Lung (tissue), 11 donors: ENCODE measurements at regions not wholly inside any gene's neighbourhood (a gene's known extent, or its start where the extent isn't known, plus 50 kb on each side); places are given as distances from the start of the nearest gene placed in this dataset.

Experiments used
- ATAC-seq: fragments of 200-7000 bp; cut with Tn5 transposase; one replicate; pipeline ENCODE4 v1.9.1; 2020; ENCODE audit warnings: moderate number of reproducible peaks; ENCODE audit not compliant: insufficient read depth, low FRiP score
- DNase-seq, 3 donors: peaks; one replicate each; pipeline ENCODE4 v3.0.0-alpha.2; 2013 to 2017
- H3K27ac ChIP-seq, 2 donors: one replicate each; pipeline ENCODE4 v1.5.1; 2013; ENCODE audit warnings: mild to moderate bottlenecking in 2 of 2, moderate library complexity in 2 of 2, control low read depth in 1 of 2, inconsistent platforms in 1 of 2, low read depth in 1 of 2, low read length in 1 of 2
- H3K27me3 ChIP-seq, 3 donors: one replicate each; pipeline ENCODE4 v1.5.1; 2013; ENCODE audit warnings: low read length in 2 of 3; ENCODE audit not compliant: control insufficient read depth in 3 of 3, insufficient read depth in 3 of 3
- H3K36me3 ChIP-seq, 4 donors: one replicate each; pipeline ENCODE4 v1.5.1; 2013; ENCODE audit warnings: low read length in 4 of 4, mild to moderate bottlenecking in 1 of 4, moderate library complexity in 1 of 4; ENCODE audit not compliant: control insufficient read depth in 4 of 4, insufficient read depth in 4 of 4
- H3K4me1 ChIP-seq, 5 donors: one replicate each; pipeline ENCODE4 v1.5.1; 2013; ENCODE audit warnings: low read length in 5 of 5, mild to moderate bottlenecking in 2 of 5, moderate library complexity in 1 of 5; ENCODE audit not compliant: control insufficient read depth in 5 of 5, insufficient read depth in 5 of 5
- H3K4me3 ChIP-seq: one replicate; pipeline ENCODE4 v1.5.1; 2013; ENCODE audit warnings: mild to moderate bottlenecking, control low read depth, moderate library complexity
- H3K9ac ChIP-seq, 2 donors: one replicate each; pipeline ENCODE4 v1.5.1; 2013; ENCODE audit warnings: low read length in 2 of 2, control low read depth in 1 of 2; ENCODE audit not compliant: insufficient read depth in 1 of 2
- H3K9me3 ChIP-seq, 4 donors: one replicate each; pipeline ENCODE4 v1.5.1; 2013; ENCODE audit warnings: low read length in 3 of 4, mild to moderate bottlenecking in 1 of 4, moderate library complexity in 1 of 4; ENCODE audit not compliant: control insufficient read depth in 4 of 4, insufficient read depth in 3 of 4
- CTCF ChIP-seq: IDR thresholded peaks from 2 replicates; pipeline ENCODE4 v1.5.1; 2012; ENCODE audit warnings: mild to moderate bottlenecking; ENCODE audit errors: control extremely low read depth, extremely low read depth
- WGBS, 2 donors: extraction: QIAGEN DNeasy Blood & Tissue Kit; methylation state at CpG; one replicate each; pipeline ENCODE4 v1.1.7; 2013; 5-methylcytosine and 5-hydroxymethylcytosine counted together
- donor health status: control.
- donor health status: control.
- donor health status: Bipolar disorder and iron deficiency.
- donor health status: healthy.
- donor health status: DM: yes; HTN: yes; CAD: no.

DNA sequence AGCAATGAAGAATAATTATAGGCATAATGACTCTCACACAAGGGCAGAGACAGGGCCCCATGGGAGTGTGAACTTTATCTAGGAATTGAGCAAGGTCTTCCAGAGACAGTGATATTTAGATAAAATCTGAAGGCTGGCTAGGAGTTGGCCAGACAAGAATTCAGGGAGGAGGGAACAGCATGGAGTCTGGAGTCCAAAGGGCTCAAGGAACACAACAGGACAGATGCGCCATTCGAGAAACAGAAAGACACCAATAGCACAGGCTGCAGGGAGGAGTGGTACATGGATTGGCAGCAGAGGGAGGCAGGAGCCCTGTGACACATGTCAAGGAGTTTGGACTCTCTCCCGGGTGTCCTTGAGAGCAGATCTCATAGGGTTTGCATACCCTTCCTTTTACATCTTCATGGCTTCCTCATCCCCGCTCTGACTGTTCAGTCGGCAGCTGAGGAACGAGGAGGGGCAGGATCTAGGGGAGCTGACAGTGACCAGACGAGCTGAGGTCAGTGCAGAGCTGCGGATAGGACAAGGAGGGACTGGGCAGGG lies 64.0 kb upstream of the XPA start:
- WGBS, 2 donors, result 61 to 76% methylated on average over 8 of the region's 8 CpGs

GRCh38 chr9:97761879-97762278 lies 64.7 kb upstream of the XPA start:
- no peak overlapping the region for H3K27ac ChIP-seq

More for the DNA sequence above, 64.0 kb upstream of the XPA start:
- DNase-seq, result no peak
- no peaks in the 10 kb centered on the region for H3K36me3 ChIP-seq
- TF ChIP-seq CTCF, result no peak
- H3K27ac ChIP-seq, result no peak overlapping the region
- no peak overlapping the region for H3K4me3 ChIP-seq
- peaks cover 0 to 6% (median 0%) of the 10 kb centered on the region in 3 donors for H3K27me3 ChIP-seq
- no peak overlapping the region for H3K9ac ChIP-seq
- no peaks in the 10 kb centered on the region for H3K4me1 ChIP-seq
- H3K9me3 ChIP-seq, result peaks cover 0 to 7% (median 0%) of the 10 kb centered on the region in 4 donors
- no peak for ATAC-seq

GRCh38 chr9:97763874-97764273 lies 66.7 kb upstream of the XPA start:
- H3K9me3 ChIP-seq, result no peaks in the 10 kb centered on the region
- H3K36me3 ChIP-seq, result no peaks in the 10 kb centered on the region
- ATAC-seq (no peak), DNase-seq (no peak)
- H3K9ac ChIP-seq, result no peak overlapping the region
- H3K27ac ChIP-seq, result no peak overlapping the region
- no peak for TF ChIP-seq CTCF
- peaks cover 0 to 9% (median 0%) of the 10 kb centered on the region in 3 donors for H3K27me3 ChIP-seq
- H3K4me1 ChIP-seq, result no peaks in the 10 kb centered on the region
- H3K4me3 ChIP-seq, result no peak overlapping the region
- WGBS, 2 donors, result 75 to 77% methylated on average over 4 of the region's 4 CpGs

More at GRCh38 chr9:97761879-97762278, 64.7 kb upstream of the XPA start:
- H3K36me3 ChIP-seq, result no peaks in the 10 kb centered on the region
- peaks cover 0 to 5% (median 0%) of the 10 kb centered on the region in 4 donors for H3K9me3 ChIP-seq
- DNase-seq, result no peak
- no peak overlapping the region for H3K4me3 ChIP-seq
- no peak overlapping the region for H3K9ac ChIP-seq
- H3K27me3 ChIP-seq, result peaks cover 0 to 6% (median 0%) of the 10 kb centered on the region in 3 donors
- no peaks in the 10 kb centered on the region for H3K4me1 ChIP-seq
- no peak for TF ChIP-seq CTCF
- 78 to 90% methylated on average over 8 of the region's 8 CpGs for WGBS, 2 donors
- ATAC-seq, result no peak

GRCh38 chr9:97766092-97766491 lies 69.0 kb upstream of the XPA start:
- DNase-seq (no peak), ATAC-seq (no peak)
- no peaks in the 10 kb centered on the region for H3K36me3 ChIP-seq
- no peaks in the 10 kb centered on the region for H3K4me1 ChIP-seq
- no peak overlapping the region for H3K27ac ChIP-seq
- no peak overlapping the region for H3K4me3 ChIP-seq
- no peaks in the 10 kb centered on the region for H3K9me3 ChIP-seq
- 89 to 97% methylated on average over 2 of the region's 2 CpGs for WGBS, 2 donors
- H3K27me3 ChIP-seq, result peaks cover 0 to 17% (median 0%) of the 10 kb centered on the region in 3 donors
- H3K9ac ChIP-seq, result no peak overlapping the region
- TF ChIP-seq CTCF, result no peak
